ENCODE measurements at regions not wholly inside any gene's neighbourhood (a gene's known extent, or its start where the extent isn't known, plus 50 kb on each side); places are given as distances from the start of the nearest gene placed in this dataset.

- Histone ChIP-seq H3K4me2 (ENCODE audit: insufficient read depth, low read length) (no peak overlapping the region), H3K27me3 (ENCODE audit: control insufficient read depth in 2 of 2, insufficient read depth in 2 of 2, low read length in 2 of 2) (no peaks in the 10 kb centered on the region), H3K4me3 (replicated peaks in 1 of 3; ENCODE audit: insufficient read depth in 1 of 3, low read depth in 1 of 3, low read length in 3 of 3) (no peak overlapping the region), H3K27ac (ENCODE audit: insufficient read depth, low read depth, low read length) (no peak overlapping the region), H3K9me1 (replicated peaks; ENCODE audit: control insufficient read depth, extremely low read depth, insufficient read depth, low read length) (no peaks in the 10 kb centered on the region), H3K4me1 (ENCODE audit: control insufficient read depth, extremely low read depth, insufficient read depth, low read length) (no peaks in the 10 kb centered on the region), H4K20me1 (replicated peaks; ENCODE audit: control insufficient read depth, extremely low read depth, insufficient read depth, low read length) (no peaks in the 10 kb centered on the region), H3K9me3 (replicated peaks; ENCODE audit: control insufficient read depth, insufficient read depth, low read length) (no peaks in the 10 kb centered on the region), H3K36me3 (ENCODE audit: control insufficient read depth in 2 of 2, extremely low read depth in 1 of 2, insufficient read depth in 2 of 2, low read length in 2 of 2) (no peaks in the 10 kb centered on the region), H3K79me2 (ENCODE audit: control insufficient read depth, insufficient read depth, low read length) (no peaks in the 10 kb centered on the region), H2AFZ (ENCODE audit: low read depth, low read length) (no peak overlapping the region), H3K9ac (replicated peaks; ENCODE audit: extremely low read depth, insufficient read depth, low read length) (no peak overlapping the region)
- intact Hi-C loops (cut with micrococcal nuclease) (no loop called here), dilution Hi-C loops (cut with MboI; ENCODE audit: extremely low pct_ligation_motif_present, low sequenced_read_pairs) (no loop called here)
- FAIRE-seq (no peak), DNase-seq (ENCODE audit: low read depth, low spot score) (no peak)
- ChIA-PET CTCF (interaction anchor here (1.2 kb wide), 1 partner anchor 8 kb away, joined by 3 read pairs; no protein-coding TSS in a partner anchor), POLR2A (no interaction called here)
- no TSS peak for BruUV-seq (replicated peaks)
- no peak for TF ChIP-seq MAX (IDR thresholded peaks at IDR 0.05; ENCODE audit: insufficient read depth, insufficient read length)
- no peak for TF ChIP-seq POLR2A (IDR thresholded peaks at IDR 0.05; ENCODE audit: low read depth, low read length)
- TF ChIP-seq POLR2AphosphoS5 (IDR thresholded peaks at IDR 0.05; ENCODE audit: insufficient read depth, low read depth, low read length), result no peak
- TF ChIP-seq CTCF (IDR thresholded peaks at IDR 0.05; ENCODE audit: extremely low read depth in 1 of 2, insufficient read depth in 1 of 2, low read depth in 1 of 2, low read length in 2 of 2), result no peak
- no peak for TF ChIP-seq FOS (IDR thresholded peaks at IDR 0.05; ENCODE audit: borderline replicate concordance, insufficient read depth, low read length)
- TF ChIP-seq MYC (IDR thresholded peaks at IDR 0.05; ENCODE audit: low read depth, low read length), result no peak
- TF ChIP-seq JUN (IDR thresholded peaks at IDR 0.05; ENCODE audit: borderline replicate concordance, insufficient read depth, insufficient read length, low read depth), result no peak
- TF ChIP-seq GATA2 (IDR thresholded peaks at IDR 0.05; ENCODE audit: insufficient read depth, insufficient read length, low read depth, low read length), result no peak
- no peak for TF ChIP-seq EZH2 (IDR thresholded peaks at IDR 0.05; ENCODE audit: borderline replicate concordance, low read depth, low read length, severe bottlenecking)
Measured at GRCh38 chr21:27493542-27493941, 526.7 kb upstream of the ADAMTS5 start.
